Lung (tissue), 11 donors: ENCODE measurements at regions not wholly inside any gene's neighbourhood (a gene's known extent, or its start where the extent isn't known, plus 50 kb on each side); places are given as distances from the start of the nearest gene placed in this dataset.

Experiments used
- ATAC-seq: fragments of 200-7000 bp; cut with Tn5 transposase; one replicate; pipeline ENCODE4 v1.9.1; 2020; ENCODE audit warnings: moderate number of reproducible peaks; ENCODE audit not compliant: insufficient read depth, low FRiP score
- DNase-seq, 3 donors: peaks; one replicate each; pipeline ENCODE4 v3.0.0-alpha.2; 2013 to 2017
- H3K27ac ChIP-seq, 2 donors: one replicate each; pipeline ENCODE4 v1.5.1; 2013; ENCODE audit warnings: mild to moderate bottlenecking in 2 of 2, moderate library complexity in 2 of 2, control low read depth in 1 of 2, inconsistent platforms in 1 of 2, low read depth in 1 of 2, low read length in 1 of 2
- H3K27me3 ChIP-seq, 3 donors: one replicate each; pipeline ENCODE4 v1.5.1; 2013; ENCODE audit warnings: low read length in 2 of 3; ENCODE audit not compliant: control insufficient read depth in 3 of 3, insufficient read depth in 3 of 3
- H3K36me3 ChIP-seq, 4 donors: one replicate each; pipeline ENCODE4 v1.5.1; 2013; ENCODE audit warnings: low read length in 4 of 4, mild to moderate bottlenecking in 1 of 4, moderate library complexity in 1 of 4; ENCODE audit not compliant: control insufficient read depth in 4 of 4, insufficient read depth in 4 of 4
- H3K4me1 ChIP-seq, 5 donors: one replicate each; pipeline ENCODE4 v1.5.1; 2013; ENCODE audit warnings: low read length in 5 of 5, mild to moderate bottlenecking in 2 of 5, moderate library complexity in 1 of 5; ENCODE audit not compliant: control insufficient read depth in 5 of 5, insufficient read depth in 5 of 5
- H3K4me3 ChIP-seq: one replicate; pipeline ENCODE4 v1.5.1; 2013; ENCODE audit warnings: mild to moderate bottlenecking, control low read depth, moderate library complexity
- H3K9ac ChIP-seq, 2 donors: one replicate each; pipeline ENCODE4 v1.5.1; 2013; ENCODE audit warnings: low read length in 2 of 2, control low read depth in 1 of 2; ENCODE audit not compliant: insufficient read depth in 1 of 2
- H3K9me3 ChIP-seq, 4 donors: one replicate each; pipeline ENCODE4 v1.5.1; 2013; ENCODE audit warnings: low read length in 3 of 4, mild to moderate bottlenecking in 1 of 4, moderate library complexity in 1 of 4; ENCODE audit not compliant: control insufficient read depth in 4 of 4, insufficient read depth in 3 of 4
- CTCF ChIP-seq: IDR thresholded peaks from 2 replicates; pipeline ENCODE4 v1.5.1; 2012; ENCODE audit warnings: mild to moderate bottlenecking; ENCODE audit errors: control extremely low read depth, extremely low read depth
- WGBS, 2 donors: extraction: QIAGEN DNeasy Blood & Tissue Kit; methylation state at CpG; one replicate each; pipeline ENCODE4 v1.1.7; 2013; 5-methylcytosine and 5-hydroxymethylcytosine counted together
- donor health status: control.
- donor health status: control.
- donor health status: Bipolar disorder and iron deficiency.
- donor health status: healthy.
- donor health status: DM: yes; HTN: yes; CAD: no.

- TF ChIP-seq CTCF: no peak
- Histone ChIP-seq H3K9me3 (peaks cover 0 to 5% (median 0%) of the 10 kb centered on the region in 4 donors), H3K36me3 (no peaks in the 10 kb centered on the region), H3K27me3 (no peaks in the 10 kb centered on the region), H3K9ac (no peak overlapping the region), H3K4me3 (no peak overlapping the region), H3K27ac (no peak overlapping the region), H3K4me1 (no peaks in the 10 kb centered on the region)
- WGBS, 2 donors: 81 to 87% methylated on average over 3 of the region's 3 CpGs
- ATAC-seq (no peak), DNase-seq (no peak)
Observed at GRCh38 chr16:62137996-62138395, 101.8 kb upstream of the CDH8 start.

- H3K4me1 ChIP-seq: no peaks in the 10 kb centered on the region
- H3K4me3 ChIP-seq: no peak overlapping the region
- no peaks in the 10 kb centered on the region for H3K36me3 ChIP-seq
- no peak for TF ChIP-seq CTCF
- WGBS, 2 donors: 59 to 64% methylated on average over 2 of the region's 2 CpGs
- no peaks in the 10 kb centered on the region for H3K27me3 ChIP-seq
- peaks cover 0 to 5% (median 0%) of the 10 kb centered on the region in 4 donors for H3K9me3 ChIP-seq
- no peak overlapping the region for H3K9ac ChIP-seq
- DNase-seq (no peak), ATAC-seq (no peak)
- H3K27ac ChIP-seq: no peak overlapping the region
Observed at GRCh38 chr16:62135911-62136310, 99.7 kb upstream of the CDH8 start.

- Histone ChIP-seq H3K9me3 (peaks cover 0 to 5% (median 0%) of the 10 kb centered on the region in 4 donors), H3K4me1 (no peaks in the 10 kb centered on the region), H3K36me3 (no peaks in the 10 kb centered on the region), H3K4me3 (no peak overlapping the region), H3K9ac (no peak overlapping the region), H3K27me3 (no peaks in the 10 kb centered on the region), H3K27ac (no peak overlapping the region)
- no peak for DNase-seq
- TF ChIP-seq CTCF: no peak
- no peak for ATAC-seq
- WGBS, 2 donors: 85 to 88% methylated on average over 1 of the region's 1 CpG
Observed at GRCh38 chr16:62135446-62135845, 99.2 kb upstream of the CDH8 start.

GRCh38 chr16:62130101-62130500 is 93.9 kb upstream of the CDH8 start:
- no peak for TF ChIP-seq CTCF
- Histone ChIP-seq H3K27me3 (no peaks in the 10 kb centered on the region), H3K4me1 (no peaks in the 10 kb centered on the region), H3K9ac (no peak overlapping the region), H3K27ac (no peak overlapping the region), H3K9me3 (peaks cover 0 to 5% (median 0%) of the 10 kb centered on the region in 4 donors), H3K36me3 (no peaks in the 10 kb centered on the region), H3K4me3 (no peak overlapping the region)
- ATAC-seq (no peak), DNase-seq (no peak)
- WGBS, 2 donors: 74 to 83% methylated on average over 4 of the region's 4 CpGs
